ENCODE measurements at regions not wholly inside any gene's neighbourhood (a gene's known extent, or its start where the extent isn't known, plus 50 kb on each side); places are given as distances from the start of the nearest gene placed in this dataset.

- no peak for DNase-seq (ENCODE audit: low spot score)
These were observed 369.1 kb upstream of the ATP2B1 start for GRCh38 chr12:90077756-90078155.

- DNase-seq (ENCODE audit: low spot score), result no peak
These were observed 368.2 kb upstream of the ATP2B1 start for GRCh38 chr12:90076851-90077319.

GRCh38 chr12:90075685-90076084 lies 367.0 kb upstream of the ATP2B1 start:
- no peak for DNase-seq (ENCODE audit: low spot score)

GRCh38 chr12:90074086-90074485 lies 365.4 kb upstream of the ATP2B1 start:
- no peak for DNase-seq (ENCODE audit: low spot score)

GRCh38 chr12:90071996-90072395 lies 363.4 kb upstream of the ATP2B1 start:
- DNase-seq (ENCODE audit: low spot score), result no peak

- DNase-seq (ENCODE audit: low spot score), result peak; percentile 12
These were observed 361.1 kb upstream of the ATP2B1 start for GRCh38 chr12:90069711-90070110.

- no peak for DNase-seq (ENCODE audit: low spot score)
These were observed 359.2 kb upstream of the ATP2B1 start for GRCh38 chr12:90067791-90068190.

- DNase-seq (ENCODE audit: low spot score), result no peak
These were observed 356.5 kb upstream of the ATP2B1 start for GRCh38 chr12:90064852-90065801.

- DNase-seq (ENCODE audit: low spot score), result no peak
These were observed 354.2 kb upstream of the ATP2B1 start for GRCh38 chr12:90062799-90063198.

- DNase-seq (ENCODE audit: low spot score), result no peak
These were observed 353.2 kb upstream of the ATP2B1 start for GRCh38 chr12:90061809-90062208.

GRCh38 chr12:90060031-90060430 lies 351.4 kb upstream of the ATP2B1 start:
- no peak for DNase-seq (ENCODE audit: low spot score)

GRCh38 chr12:90058704-90059103 lies 350.1 kb upstream of the ATP2B1 start:
- DNase-seq (ENCODE audit: low spot score), result no peak

GRCh38 chr12:90055071-90055470 lies 346.4 kb upstream of the ATP2B1 start:
- no peak for DNase-seq (ENCODE audit: low spot score)

GRCh38 chr12:90048918-90049317 lies 340.3 kb upstream of the ATP2B1 start:
- no peak for DNase-seq (ENCODE audit: low spot score)

- DNase-seq (ENCODE audit: low spot score), result no peak
These were observed 336.9 kb upstream of the ATP2B1 start for GRCh38 chr12:90045559-90045958.

- no peak for DNase-seq (ENCODE audit: low spot score)
These were observed 335.4 kb upstream of the ATP2B1 start for GRCh38 chr12:90044069-90044468.

- no peak for DNase-seq (ENCODE audit: low spot score)
These were observed 334.4 kb upstream of the ATP2B1 start for GRCh38 chr12:90042920-90043641.

- no peak for DNase-seq (ENCODE audit: low spot score)
These were observed 329.7 kb upstream of the ATP2B1 start for GRCh38 chr12:90038289-90038688.

GRCh38 chr12:90037740-90038139 lies 329.1 kb upstream of the ATP2B1 start:
- no peak for DNase-seq (ENCODE audit: low spot score)

GRCh38 chr12:90036637-90037036 lies 328.0 kb upstream of the ATP2B1 start:
- DNase-seq (ENCODE audit: low spot score), result no peak

- DNase-seq (ENCODE audit: low spot score), result no peak
These were observed 322.1 kb upstream of the ATP2B1 start for GRCh38 chr12:90030726-90031125.

- no peak for DNase-seq (ENCODE audit: low spot score)
These were observed 320.7 kb upstream of the ATP2B1 start for GRCh38 chr12:90029317-90029716.

GRCh38 chr12:90028635-90029051 lies 320.0 kb upstream of the ATP2B1 start:
- no peak for DNase-seq (ENCODE audit: low spot score)

Measured in Ammon's horn (tissue), 1 donor.